ENCODE measurements at regions not wholly inside any gene's neighbourhood (a gene's known extent, or its start where the extent isn't known, plus 50 kb on each side); places are given as distances from the start of the nearest gene placed in this dataset.

DNA sequence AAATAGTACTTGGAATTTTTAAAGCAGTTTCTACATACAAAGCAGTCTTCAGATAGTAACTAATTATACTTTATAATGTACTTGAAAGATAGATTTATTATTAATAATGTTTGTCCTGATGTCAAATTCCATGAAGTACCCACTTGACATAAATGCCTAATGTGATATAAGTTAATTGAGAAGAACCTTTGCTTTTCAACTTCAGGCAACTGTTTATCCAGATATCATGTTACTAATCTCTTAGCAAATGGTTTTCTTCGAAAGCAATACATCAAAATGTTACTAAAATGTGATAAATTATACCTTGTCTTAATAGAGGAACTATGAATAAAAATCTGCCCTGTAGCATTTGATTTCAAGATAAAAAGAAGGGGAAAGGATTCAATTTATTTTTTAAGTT lies 146.8 kb upstream of the FBXL17 start:
- Histone ChIP-seq H3K27me3 (no peaks in the 10 kb centered on the region), H3K9me3 (no peaks in the 10 kb centered on the region), H3K36me3 (no peaks in the 10 kb centered on the region), H3K4me1 (no peaks in the 10 kb centered on the region), H3K27ac (no peak overlapping the region), H3K4me3 (no peak overlapping the region)
- intact Hi-C loops (cut with DNase I), result no loop called here
- TF ChIP-seq, protein P1, sequence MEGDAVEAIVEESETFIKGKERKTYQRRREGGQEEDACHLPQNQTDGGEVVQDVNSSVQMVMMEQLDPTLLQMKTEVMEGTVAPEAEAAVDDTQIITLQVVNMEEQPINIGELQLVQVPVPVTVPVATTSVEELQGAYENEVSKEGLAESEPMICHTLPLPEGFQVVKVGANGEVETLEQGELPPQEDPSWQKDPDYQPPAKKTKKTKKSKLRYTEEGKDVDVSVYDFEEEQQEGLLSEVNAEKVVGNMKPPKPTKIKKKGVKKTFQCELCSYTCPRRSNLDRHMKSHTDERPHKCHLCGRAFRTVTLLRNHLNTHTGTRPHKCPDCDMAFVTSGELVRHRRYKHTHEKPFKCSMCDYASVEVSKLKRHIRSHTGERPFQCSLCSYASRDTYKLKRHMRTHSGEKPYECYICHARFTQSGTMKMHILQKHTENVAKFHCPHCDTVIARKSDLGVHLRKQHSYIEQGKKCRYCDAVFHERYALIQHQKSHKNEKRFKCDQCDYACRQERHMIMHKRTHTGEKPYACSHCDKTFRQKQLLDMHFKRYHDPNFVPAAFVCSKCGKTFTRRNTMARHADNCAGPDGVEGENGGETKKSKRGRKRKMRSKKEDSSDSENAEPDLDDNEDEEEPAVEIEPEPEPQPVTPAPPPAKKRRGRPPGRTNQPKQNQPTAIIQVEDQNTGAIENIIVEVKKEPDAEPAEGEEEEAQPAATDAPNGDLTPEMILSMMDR (IDR thresholded peaks at IDR 0.05), result no peak
- no peak for ATAC-seq
- DNase-seq, result no peak

- DNase-seq, result no peak
- Histone ChIP-seq H3K4me3 (no peak overlapping the region), H3K36me3 (no peaks in the 10 kb centered on the region), H3K27me3 (no peaks in the 10 kb centered on the region), H3K9me3 (no peaks in the 10 kb centered on the region), H3K27ac (no peak overlapping the region), H3K4me1 (no peaks in the 10 kb centered on the region)
- intact Hi-C loops (cut with DNase I), result no loop called here
- TF ChIP-seq, protein P1 (IDR thresholded peaks at IDR 0.05), result no peak
- ATAC-seq, result no peak
Observed at GRCh38 chr5:108524564-108524963, 142.7 kb upstream of the FBXL17 start.

GRCh38 chr5:108523360-108523759 lies 141.5 kb upstream of the FBXL17 start:
- H3K27me3 ChIP-seq, result no peaks in the 10 kb centered on the region
- H3K9me3 ChIP-seq, result no peaks in the 10 kb centered on the region
- DNase-seq (no peak), ATAC-seq (no peak)
- no peaks in the 10 kb centered on the region for H3K36me3 ChIP-seq
- H3K4me3 ChIP-seq, result no peak overlapping the region
- TF ChIP-seq, protein P1 (IDR thresholded peaks at IDR 0.05), result no peak
- no peak overlapping the region for H3K27ac ChIP-seq
- intact Hi-C loops (cut with DNase I), result no loop called here
- no peaks in the 10 kb centered on the region for H3K4me1 ChIP-seq

GRCh38 chr5:108521841-108522506 lies 140.1 kb upstream of the FBXL17 start:
- no peaks in the 10 kb centered on the region for H3K27me3 ChIP-seq
- no peaks in the 10 kb centered on the region for H3K4me1 ChIP-seq
- H3K9me3 ChIP-seq, result no peaks in the 10 kb centered on the region
- ATAC-seq, result peak; percentile 89
- intact Hi-C loops (cut with DNase I), result no loop called here
- H3K36me3 ChIP-seq, result no peaks in the 10 kb centered on the region
- H3K4me3 ChIP-seq, result no peak overlapping the region
- DNase-seq, result no peak
- TF ChIP-seq, protein P1 (IDR thresholded peaks at IDR 0.05), result peak; percentile 66
- H3K27ac ChIP-seq, result no peak overlapping the region

GRCh38 chr5:108521011-108521700 lies 139.3 kb upstream of the FBXL17 start:
- Histone ChIP-seq H3K27me3 (no peaks in the 10 kb centered on the region), H3K4me3 (no peak overlapping the region), H3K27ac (no peak overlapping the region), H3K9me3 (no peaks in the 10 kb centered on the region), H3K4me1 (no peaks in the 10 kb centered on the region), H3K36me3 (no peaks in the 10 kb centered on the region)
- DNase-seq (no peak), ATAC-seq (no peak)
- TF ChIP-seq, protein P1 (IDR thresholded peaks at IDR 0.05), result no peak
- intact Hi-C loops (cut with DNase I), result no loop called here

Measured in upper lobe of right lung (tissue), 1 donor.